Lower leg skin (tissue), 4 donors: ENCODE measurements at regions not wholly inside any gene's neighbourhood (a gene's known extent, or its start where the extent isn't known, plus 50 kb on each side); places are given as distances from the start of the nearest gene placed in this dataset.

ENCODE experiments used
- DNase-seq, 2 donors: peaks; one replicate each; pipeline ENCODE4 v3.0.0-alpha.2; 2019; ENCODE audit warnings: low spot score in 2 of 2
- H3K4me3 ChIP-seq: fragments of 200-600 bp; sonication (generic); 2 replicates; pipeline ENCODE4 v1.5.1; 2017; ENCODE audit warnings: mild to moderate bottlenecking, low read depth; ENCODE audit not compliant: poor library complexity, severe bottlenecking
- POLR2A ChIP-seq, 2 donors: fragments of 450-650 bp; IDR thresholded peaks; one replicate each; pipeline ENCODE4 v1.6.1; 2016 to 2017; ENCODE audit warnings: antibody characterized with exemption in 2 of 2, mild to moderate bottlenecking in 1 of 2, moderate library complexity in 1 of 2
- WGBS, 2 donors: methylation state at CpG; one replicate each; pipeline ENCODE4 v1.1.5; 2018; 5-methylcytosine and 5-hydroxymethylcytosine counted together
- intact Hi-C: fragments of 100-400 bp; cut with DNase I; formaldehyde crosslinking; loops from one replicate; pipeline ENCODE4 v1.15.0; 2023; ENCODE audit warnings: low total_unique reads
- TF ChIP-seq, protein P1 (sequence below), 3 donors: fragments of 450-650 bp; IDR thresholded peaks; one replicate each; pipeline ENCODE4 v1.5.1; 2016; ENCODE audit warnings: antibody characterized with exemption in 3 of 3, mild to moderate bottlenecking in 3 of 3, moderate library complexity in 2 of 3

- WGBS, 2 donors, result 93 to 96% methylated on average over 1 of the region's 1 CpG
- DNase-seq, result no peak
- TF ChIP-seq, protein P1, sequence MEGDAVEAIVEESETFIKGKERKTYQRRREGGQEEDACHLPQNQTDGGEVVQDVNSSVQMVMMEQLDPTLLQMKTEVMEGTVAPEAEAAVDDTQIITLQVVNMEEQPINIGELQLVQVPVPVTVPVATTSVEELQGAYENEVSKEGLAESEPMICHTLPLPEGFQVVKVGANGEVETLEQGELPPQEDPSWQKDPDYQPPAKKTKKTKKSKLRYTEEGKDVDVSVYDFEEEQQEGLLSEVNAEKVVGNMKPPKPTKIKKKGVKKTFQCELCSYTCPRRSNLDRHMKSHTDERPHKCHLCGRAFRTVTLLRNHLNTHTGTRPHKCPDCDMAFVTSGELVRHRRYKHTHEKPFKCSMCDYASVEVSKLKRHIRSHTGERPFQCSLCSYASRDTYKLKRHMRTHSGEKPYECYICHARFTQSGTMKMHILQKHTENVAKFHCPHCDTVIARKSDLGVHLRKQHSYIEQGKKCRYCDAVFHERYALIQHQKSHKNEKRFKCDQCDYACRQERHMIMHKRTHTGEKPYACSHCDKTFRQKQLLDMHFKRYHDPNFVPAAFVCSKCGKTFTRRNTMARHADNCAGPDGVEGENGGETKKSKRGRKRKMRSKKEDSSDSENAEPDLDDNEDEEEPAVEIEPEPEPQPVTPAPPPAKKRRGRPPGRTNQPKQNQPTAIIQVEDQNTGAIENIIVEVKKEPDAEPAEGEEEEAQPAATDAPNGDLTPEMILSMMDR (IDR thresholded peaks at IDR 0.05), result no peak
- no peak for TF ChIP-seq POLR2A (IDR thresholded peaks at IDR 0.05)
- intact Hi-C loops, result loop anchor here (10.0 kb wide), 1 partner anchor 312 kb away; no protein-coding TSS in a partner anchor
- no peak overlapping the region for H3K4me3 ChIP-seq
Observed at GRCh38 chr15:62782896-62783295, 259.7 kb upstream of the TPM1 start.

- DNase-seq, result no peak
- TF ChIP-seq POLR2A (IDR thresholded peaks at IDR 0.05), result no peak
- TF ChIP-seq, protein P1 (IDR thresholded peaks at IDR 0.05), result no peak
- WGBS, 2 donors, result 92 to 97% methylated on average over 11 to 14 of the region's 14 CpGs
- H3K4me3 ChIP-seq, result no peak overlapping the region
- intact Hi-C loops, result loop anchor here (10.0 kb wide), 1 partner anchor 311 kb away; no protein-coding TSS in a partner anchor
Observed at GRCh38 chr15:62783303-62783957, 259.1 kb upstream of the TPM1 start.

DNA sequence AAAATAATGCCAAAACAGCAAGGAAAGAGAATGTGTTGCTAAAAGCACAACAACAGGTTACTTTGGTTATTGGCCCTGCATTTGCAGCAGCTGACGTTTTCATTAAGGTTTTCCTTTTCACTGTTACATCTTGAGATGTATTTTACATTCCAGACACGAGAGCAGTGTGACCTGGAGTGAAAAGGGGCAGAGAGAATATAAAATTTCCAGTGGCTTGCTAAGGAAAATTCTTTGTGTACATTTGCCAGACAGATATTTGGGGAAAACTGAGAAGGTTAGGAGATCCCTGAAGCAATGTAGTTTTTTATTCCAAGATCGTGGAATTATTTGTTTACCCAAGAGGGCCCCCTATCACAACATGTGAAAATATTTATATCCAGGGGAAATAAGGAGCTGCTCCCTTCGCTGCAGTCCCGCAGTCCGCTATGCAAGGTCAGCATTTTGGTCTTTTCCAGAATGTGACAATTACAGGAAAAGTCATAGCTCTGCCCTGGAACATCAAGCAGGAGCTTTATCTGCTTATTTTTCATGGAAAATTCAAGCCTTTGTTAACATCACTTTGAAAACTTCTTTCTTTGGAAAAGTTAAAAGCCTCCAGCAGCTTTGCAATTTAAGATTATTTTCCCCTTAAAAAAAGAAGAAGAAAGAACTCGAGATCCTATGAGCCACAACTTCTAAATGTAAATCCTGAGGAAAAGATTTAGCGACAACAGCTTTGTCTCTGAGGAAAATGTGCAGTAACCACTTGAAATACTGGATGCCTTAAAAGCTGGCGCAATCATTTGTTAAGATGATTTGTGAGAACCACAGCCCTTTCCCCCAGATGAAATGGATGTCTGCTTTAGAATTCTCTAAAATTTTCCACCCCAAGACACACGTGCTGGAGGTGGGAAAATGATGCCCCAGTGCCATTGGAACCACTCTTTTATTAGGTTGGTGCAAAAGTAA lies 256.4 kb upstream of the TPM1 start:
- intact Hi-C loops, result loop anchor here (10.0 kb wide), 1 partner anchor 309 kb away; no protein-coding TSS in a partner anchor
- 65 to 68% methylated on average over 10 of the region's 10 CpGs for WGBS, 2 donors
- TF ChIP-seq, protein P1 (IDR thresholded peaks at IDR 0.05), result no peak
- no peak for TF ChIP-seq POLR2A (IDR thresholded peaks at IDR 0.05)
- DNase-seq, result peak in 1 of 2 donors; percentile 31
- H3K4me3 ChIP-seq, result no peak overlapping the region

GRCh38 chr15:62787401-62787800 lies 255.1 kb upstream of the TPM1 start:
- no peak overlapping the region for H3K4me3 ChIP-seq
- TF ChIP-seq, protein P1 (IDR thresholded peaks at IDR 0.05), result no peak
- no peak for TF ChIP-seq POLR2A (IDR thresholded peaks at IDR 0.05)
- intact Hi-C loops, result loop anchor here (10.0 kb wide), 1 partner anchor 307 kb away; no protein-coding TSS in a partner anchor
- WGBS, 2 donors, result 86 to 92% methylated on average over 7 of the region's 7 CpGs
- DNase-seq, result peak in 1 of 2 donors; percentile 36

GRCh38 chr15:62788224-62788623 lies 254.3 kb upstream of the TPM1 start:
- DNase-seq, result no peak

More at GRCh38 chr15:62788224-62788623, 254.3 kb upstream of the TPM1 start:
- TF ChIP-seq, protein P1 (IDR thresholded peaks at IDR 0.05), result no peak
- no peak for TF ChIP-seq POLR2A (IDR thresholded peaks at IDR 0.05)
- WGBS, 2 donors, result 88 to 97% methylated on average over 6 of the region's 6 CpGs
- intact Hi-C loops, result loop anchor here (10.0 kb wide), 1 partner anchor 307 kb away; no protein-coding TSS in a partner anchor
- no peak overlapping the region for H3K4me3 ChIP-seq
